PC-3 (cell line): ENCODE measurements at regions not wholly inside any gene's neighbourhood (a gene's known extent, or its start where the extent isn't known, plus 50 kb on each side); places are given as distances from the start of the nearest gene placed in this dataset.

ENCODE experiments used
- ATAC-seq: fragments of 200-7000 bp; cut with Tn5 transposase; 2 replicates; pipeline ENCODE4 v1.9.1; 2020; ENCODE audit warnings: mild to moderate bottlenecking, moderate library complexity
- BruUV-seq: library from RNA; stranded (reverse); fragments of 400-500 nt; replicated peaks from 2 replicates; lab custom pipeline; 2021; lab: Mats Ljungman, UMichigan
- CTCF ChIA-PET: fragments of 300-600 bp; sonication (Branson Sonifier 250); formaldehyde crosslinking; loops from one replicate; lab custom pipeline; 2022; ENCODE audit warnings: antibody characterized with exemption; lab: Charles Lee
- POLR2A ChIA-PET: fragments of 300-600 bp; sonication (Branson Sonifier 250); formaldehyde crosslinking; loops from one replicate; lab custom pipeline; 2022; ENCODE audit warnings: antibody characterized with exemption; ENCODE audit not compliant: unreplicated experiment; lab: Charles Lee
- DNase-seq: peaks from one replicate; pipeline ENCODE4 v3.0.0-alpha.2; 2015
- H2AFZ ChIP-seq: fragments of 300-600 bp; sonication (generic); 2 replicates; pipeline ENCODE4 v1.6.0; 2016; ENCODE audit warnings: antibody characterized with exemption, low read length
- H3F3A ChIP-seq: fragments of 300-600 bp; sonication (generic); one replicate; pipeline ENCODE4 v1.6.0; 2017; ENCODE audit warnings: antibody characterized with exemption, low read length, control low read depth, mild to moderate bottlenecking; ENCODE audit not compliant: unreplicated experiment
- H3K27ac ChIP-seq: fragments of 300-600 bp; sonication (generic); 2 replicates; pipeline ENCODE4 v1.5.1; 2016; ENCODE audit warnings: mild to moderate bottlenecking, low read length
- H3K27me3 ChIP-seq: fragments of 300-600 bp; sonication (generic); 2 replicates; pipeline ENCODE4 v1.6.1; 2016; ENCODE audit warnings: low read length, mixed read lengths
- H3K36me3 ChIP-seq: fragments of 300-600 bp; sonication (generic); 2 replicates; pipeline ENCODE4 v1.6.1; 2016; ENCODE audit warnings: low read depth, mixed run types, low read length, mixed read lengths
- H3K4me1 ChIP-seq: fragments of 300-600 bp; sonication (generic); 2 replicates; pipeline ENCODE4 v1.5.1; 2016; ENCODE audit warnings: low read length; ENCODE audit not compliant: insufficient read depth
- H3K4me2 ChIP-seq: fragments of 300-600 bp; sonication (generic); 2 replicates; pipeline ENCODE4 v1.6.0; 2016; ENCODE audit warnings: low read length
- H3K4me3 ChIP-seq: fragments of 300-600 bp; sonication (generic); 2 replicates; pipeline ENCODE4 v1.5.1; 2016; ENCODE audit warnings: mild to moderate bottlenecking, low read length, mixed read lengths
- H3K79me2 ChIP-seq: fragments of 300-600 bp; sonication (generic); 2 replicates; pipeline ENCODE4 v1.6.1; 2017; ENCODE audit warnings: low read length, mixed read lengths
- H3K9ac ChIP-seq: fragments of 300-600 bp; sonication (generic); 2 replicates; pipeline ENCODE4 v1.6.0; 2016; ENCODE audit warnings: mild to moderate bottlenecking, low read length
- H3K9me2 ChIP-seq: fragments of 300-600 bp; sonication (generic); replicated peaks from 2 replicates; pipeline ENCODE4 v1.6.1; 2016; ENCODE audit warnings: mixed run types, low read length, mixed read lengths
- H3K9me3 ChIP-seq: fragments of 300-600 bp; sonication (generic); 2 replicates; pipeline ENCODE4 v1.6.1; 2016; ENCODE audit warnings: low read length, mixed read lengths
- H4K20me1 ChIP-seq: fragments of 300-600 bp; sonication (generic); 2 replicates; pipeline ENCODE4 v1.6.1; 2016; ENCODE audit warnings: low read length, mixed read lengths
- EZH2 ChIP-seq: fragments of 300-600 bp; sonication (generic); IDR thresholded peaks from one replicate; pipeline ENCODE4 v1.6.1; 2017; ENCODE audit warnings: antibody characterized with exemption, mild to moderate bottlenecking, low read length; ENCODE audit not compliant: unreplicated experiment
- EZH2phosphoT487 ChIP-seq: fragments of 300-600 bp; sonication (generic); IDR thresholded peaks from 2 replicates; pipeline ENCODE4 v1.6.1; 2018; ENCODE audit warnings: mild to moderate bottlenecking, antibody characterized with exemption, low read length, borderline replicate concordance
- intact Hi-C: fragments of 100-400 bp; cut with micrococcal nuclease; formaldehyde crosslinking; loops from 2 replicates; pipeline ENCODE4 v1.9.0; 2023
- TF ChIP-seq, protein P1 (sequence below): fragments of 300-600 bp; sonication (generic); conservative IDR thresholded peaks from 2 replicates; pipeline ENCODE4 v1.5.1; 2017; ENCODE audit warnings: antibody characterized with exemption, low read depth, mild to moderate bottlenecking, low read length

DNA sequence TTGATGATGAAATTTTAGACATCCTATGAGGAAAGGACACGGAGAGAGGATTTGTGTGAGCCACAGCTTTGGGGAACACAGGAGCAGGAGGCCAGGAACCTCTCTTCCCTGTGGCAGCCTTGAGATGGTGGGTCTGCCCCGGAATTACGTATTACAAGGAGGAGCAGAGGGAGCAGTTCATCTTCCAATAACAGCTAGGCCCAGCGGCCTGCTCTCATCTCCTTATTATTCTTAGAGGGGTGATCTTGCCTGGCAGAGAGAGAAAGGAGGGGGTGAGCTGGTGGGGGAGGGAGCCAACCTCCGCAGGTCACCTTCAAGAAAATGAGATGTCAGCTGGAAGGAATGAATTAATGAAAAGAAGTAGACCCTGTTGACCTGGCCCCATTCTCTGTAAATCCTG lies 305.8 kb downstream of the LRFN2 start:
- Histone ChIP-seq H3K27ac (no peak overlapping the region), H3K79me2 (no peaks in the 10 kb centered on the region)
- CTCF ChIA-PET: no interaction called here

DNA sequence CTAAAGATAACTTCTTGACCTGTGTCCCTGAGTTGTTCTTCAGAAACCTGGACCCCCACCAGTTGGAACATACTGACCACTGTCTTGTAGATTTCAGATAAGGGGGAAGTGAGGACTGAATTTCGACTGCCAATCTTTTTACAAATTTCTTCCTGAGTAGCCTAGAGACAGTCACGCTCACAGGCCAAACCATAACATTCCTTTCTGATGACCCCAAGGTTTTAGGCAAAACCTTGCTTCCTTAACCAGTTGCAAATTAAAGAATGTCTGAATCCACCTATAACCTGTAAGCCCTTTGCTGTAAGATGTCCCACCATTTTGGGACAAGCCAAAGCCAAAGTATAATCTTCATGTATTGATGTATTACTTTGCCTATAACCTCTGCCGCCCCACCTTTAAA lies 306.9 kb downstream of the LRFN2 start:
- TF ChIP-seq EZH2phosphoT487: no peak
- TF ChIP-seq EZH2: no peak
- H3K4me2 ChIP-seq: no peak overlapping the region
- H3K27me3 ChIP-seq: no peaks in the 10 kb centered on the region
- H3K79me2 ChIP-seq: no peaks in the 10 kb centered on the region
- CTCF ChIA-PET: no interaction called here
- H3K27ac ChIP-seq: no peak overlapping the region
- no TSS peak for BruUV-seq
- ATAC-seq: no peak
- no peaks in the 10 kb centered on the region for H3K9me2 ChIP-seq
- no peaks in the 10 kb centered on the region for H3K9me3 ChIP-seq
- no peaks in the 10 kb centered on the region for H3K4me1 ChIP-seq
- POLR2A ChIA-PET: no interaction called here
- no peak for DNase-seq
- no peak overlapping the region for H2AFZ ChIP-seq
- intact Hi-C loops: no loop called here
- no peaks in the 10 kb centered on the region for H4K20me1 ChIP-seq
- no peaks in the 10 kb centered on the region for H3K36me3 ChIP-seq
- no peak overlapping the region for H3K9ac ChIP-seq
- no peak overlapping the region for H3K4me3 ChIP-seq
- no peaks in the 10 kb centered on the region for H3F3A ChIP-seq

More for the DNA sequence above, 305.8 kb downstream of the LRFN2 start:
- H3K4me2 ChIP-seq: no peak overlapping the region
- H4K20me1 ChIP-seq: no peaks in the 10 kb centered on the region
- H3K36me3 ChIP-seq: no peaks in the 10 kb centered on the region
- H3K4me3 ChIP-seq: no peak overlapping the region
- no peaks in the 10 kb centered on the region; the same call in 1 of the 2 replicates for H3K27me3 ChIP-seq
- no peak overlapping the region for H3K9ac ChIP-seq
- H3K9me3 ChIP-seq: no peaks in the 10 kb centered on the region
- POLR2A ChIA-PET: no interaction called here
- ATAC-seq (no peak), DNase-seq (no peak)
- no peaks in the 10 kb centered on the region for H3K9me2 ChIP-seq
- H2AFZ ChIP-seq: no peak overlapping the region
- TF ChIP-seq, protein P1, sequence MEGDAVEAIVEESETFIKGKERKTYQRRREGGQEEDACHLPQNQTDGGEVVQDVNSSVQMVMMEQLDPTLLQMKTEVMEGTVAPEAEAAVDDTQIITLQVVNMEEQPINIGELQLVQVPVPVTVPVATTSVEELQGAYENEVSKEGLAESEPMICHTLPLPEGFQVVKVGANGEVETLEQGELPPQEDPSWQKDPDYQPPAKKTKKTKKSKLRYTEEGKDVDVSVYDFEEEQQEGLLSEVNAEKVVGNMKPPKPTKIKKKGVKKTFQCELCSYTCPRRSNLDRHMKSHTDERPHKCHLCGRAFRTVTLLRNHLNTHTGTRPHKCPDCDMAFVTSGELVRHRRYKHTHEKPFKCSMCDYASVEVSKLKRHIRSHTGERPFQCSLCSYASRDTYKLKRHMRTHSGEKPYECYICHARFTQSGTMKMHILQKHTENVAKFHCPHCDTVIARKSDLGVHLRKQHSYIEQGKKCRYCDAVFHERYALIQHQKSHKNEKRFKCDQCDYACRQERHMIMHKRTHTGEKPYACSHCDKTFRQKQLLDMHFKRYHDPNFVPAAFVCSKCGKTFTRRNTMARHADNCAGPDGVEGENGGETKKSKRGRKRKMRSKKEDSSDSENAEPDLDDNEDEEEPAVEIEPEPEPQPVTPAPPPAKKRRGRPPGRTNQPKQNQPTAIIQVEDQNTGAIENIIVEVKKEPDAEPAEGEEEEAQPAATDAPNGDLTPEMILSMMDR: no peak
- TF ChIP-seq EZH2phosphoT487: no peak
- TF ChIP-seq EZH2: no peak
- intact Hi-C loops: no loop called here
- no peaks in the 10 kb centered on the region for H3K4me1 ChIP-seq
- H3F3A ChIP-seq: no peaks in the 10 kb centered on the region
- no TSS peak for BruUV-seq

DNA sequence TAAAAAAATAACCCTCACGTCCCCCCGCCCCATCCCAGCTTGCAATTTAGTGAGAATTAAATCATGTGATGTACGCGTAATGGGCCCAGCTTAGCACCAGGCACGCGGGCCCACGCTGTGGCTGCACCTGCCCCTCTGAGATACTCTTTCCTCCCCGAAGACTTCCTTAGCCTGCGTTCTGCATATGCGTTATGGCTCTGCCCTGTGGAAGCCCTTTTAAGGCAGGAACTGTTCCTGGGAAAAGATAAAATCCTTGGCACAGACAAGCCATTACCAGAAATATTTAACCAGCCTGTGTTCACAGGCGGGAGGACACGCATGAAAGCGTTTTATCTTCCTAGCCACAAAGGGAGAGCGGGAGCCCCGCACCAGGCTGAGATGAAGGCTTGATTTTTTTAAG lies 311.0 kb downstream of the LRFN2 start:
- BruUV-seq: no TSS peak
- Histone ChIP-seq H3K9ac (no peak overlapping the region), H2AFZ (no peak overlapping the region), H3K36me3 (no peaks in the 10 kb centered on the region), H3K4me1 (no peaks in the 10 kb centered on the region), H4K20me1 (no peaks in the 10 kb centered on the region), H3K27me3 (no peaks in the 10 kb centered on the region), H3K9me2 (no peaks in the 10 kb centered on the region), H3K79me2 (no peaks in the 10 kb centered on the region), H3K4me2 (no peak overlapping the region), H3K4me3 (no peak overlapping the region), H3F3A (no peaks in the 10 kb centered on the region), H3K9me3 (no peaks in the 10 kb centered on the region), H3K27ac (no peak overlapping the region)
- CTCF ChIA-PET: no interaction called here
- TF ChIP-seq EZH2 (no peak), EZH2phosphoT487 (no peak)
- TF ChIP-seq, protein P1: no peak
- DNase-seq: no peak
- POLR2A ChIA-PET: no interaction called here
- ATAC-seq: no peak
- intact Hi-C loops: no loop called here
